GM20000 (cell line): ENCODE measurements at regions not wholly inside any gene's neighbourhood (a gene's known extent, or its start where the extent isn't known, plus 50 kb on each side); places are given as distances from the start of the nearest gene placed in this dataset.

Experiments
- DNase-seq: peaks from one replicate; pipeline ENCODE4 v3.0.0; 2012; ENCODE audit warnings: low spot score
- CTCF ChIP-seq: IDR thresholded peaks from 2 replicates; pipeline ENCODE4 v1.5.1; 2012; ENCODE audit warnings: mild to moderate bottlenecking, control low read depth; ENCODE audit errors: extremely low read depth, missing control alignments

DNA sequence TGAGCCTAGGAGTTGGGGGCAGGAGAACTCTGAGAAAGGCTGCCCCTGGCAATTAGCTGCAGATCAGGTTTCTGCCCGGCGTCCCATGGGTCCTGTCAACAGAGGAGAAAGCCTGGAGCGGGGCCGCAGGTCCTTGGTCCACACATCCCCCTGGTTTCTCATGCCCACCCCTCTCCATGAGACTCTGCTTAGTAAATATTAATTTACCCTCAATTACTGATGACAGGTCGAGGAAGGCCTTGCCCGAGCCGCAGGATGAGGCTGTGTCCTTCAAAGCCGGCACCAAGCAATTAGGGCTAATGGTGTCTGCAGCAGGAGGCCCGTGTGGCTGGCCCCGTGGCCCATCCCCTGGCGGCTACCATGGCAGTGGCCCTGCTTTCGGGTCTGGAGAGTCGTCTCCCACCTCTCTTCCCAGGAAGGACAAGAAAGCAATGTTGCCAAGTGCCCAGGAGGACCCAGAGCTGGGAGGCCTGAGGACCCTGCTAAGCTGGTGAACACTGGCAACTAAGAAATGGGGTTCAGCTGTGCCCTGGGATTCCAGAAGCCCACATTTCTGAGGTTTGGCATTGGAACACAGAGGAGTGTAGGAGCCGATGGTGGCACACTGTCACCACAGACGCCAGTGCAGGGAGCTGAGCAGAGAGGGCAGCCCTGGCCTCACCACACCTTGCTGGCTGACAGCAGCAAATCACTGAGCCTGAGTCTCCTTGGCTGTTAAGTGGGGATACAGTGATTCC lies 114.6 kb downstream of the CPZ start:
- DNase-seq: no peak

GRCh38 chr4:8706216-8707044 lies 113.9 kb downstream of the CPZ start:
- DNase-seq: no peak

More for the DNA sequence above, 114.6 kb downstream of the CPZ start:
- TF ChIP-seq CTCF: no peak

DNA sequence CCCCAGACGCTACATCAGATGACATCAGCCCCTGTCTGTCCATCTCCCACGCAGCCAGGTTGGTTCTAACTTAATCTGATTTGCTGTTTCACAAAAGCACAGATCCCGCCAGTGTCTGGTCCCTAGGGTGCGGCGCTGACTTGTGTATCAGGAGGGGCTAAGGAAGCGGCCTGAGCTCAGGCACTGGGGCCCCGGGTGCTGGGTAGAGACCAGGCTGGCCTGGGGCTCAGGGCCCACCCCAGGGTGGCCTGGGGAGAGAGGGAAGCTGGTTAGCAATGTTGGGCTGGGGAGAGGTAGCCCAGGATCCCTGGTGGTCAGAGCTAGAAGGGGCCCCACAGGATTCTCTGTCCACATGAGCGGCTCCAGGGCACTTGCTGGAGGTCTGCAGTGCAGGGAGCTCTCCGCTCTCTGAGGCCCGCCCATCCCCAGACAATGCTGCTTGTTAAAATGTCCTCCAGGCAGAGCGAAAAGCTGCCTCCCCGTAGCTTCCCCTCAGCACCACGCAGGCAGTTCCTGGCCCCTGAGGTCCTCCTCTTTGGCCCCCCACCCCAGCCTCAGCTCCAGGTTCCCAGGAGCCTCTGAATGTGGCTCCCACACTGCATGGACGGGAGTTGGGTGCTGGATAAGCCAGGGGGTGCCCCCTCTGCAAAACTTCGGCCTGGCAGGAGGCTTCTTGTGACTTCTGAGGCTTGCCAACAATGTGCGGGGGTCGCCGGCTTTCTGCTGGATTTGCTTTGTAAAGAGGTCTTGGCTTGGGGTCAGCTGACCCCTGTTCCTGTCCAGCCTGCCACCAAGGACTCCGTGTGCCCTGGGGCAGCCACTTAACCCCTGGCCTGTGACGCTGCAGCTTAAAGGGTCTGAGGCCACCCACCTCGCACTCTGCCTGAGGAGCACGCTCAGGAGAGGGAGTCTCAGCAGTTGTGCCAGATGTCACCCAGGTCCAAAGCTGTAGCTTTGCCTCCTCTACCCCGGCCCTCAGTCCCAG lies 112.9 kb downstream of the CPZ start:
- no peak for TF ChIP-seq CTCF
- no peak for DNase-seq

More at GRCh38 chr4:8706216-8707044, 113.9 kb downstream of the CPZ start:
- TF ChIP-seq CTCF: no peak

DNA sequence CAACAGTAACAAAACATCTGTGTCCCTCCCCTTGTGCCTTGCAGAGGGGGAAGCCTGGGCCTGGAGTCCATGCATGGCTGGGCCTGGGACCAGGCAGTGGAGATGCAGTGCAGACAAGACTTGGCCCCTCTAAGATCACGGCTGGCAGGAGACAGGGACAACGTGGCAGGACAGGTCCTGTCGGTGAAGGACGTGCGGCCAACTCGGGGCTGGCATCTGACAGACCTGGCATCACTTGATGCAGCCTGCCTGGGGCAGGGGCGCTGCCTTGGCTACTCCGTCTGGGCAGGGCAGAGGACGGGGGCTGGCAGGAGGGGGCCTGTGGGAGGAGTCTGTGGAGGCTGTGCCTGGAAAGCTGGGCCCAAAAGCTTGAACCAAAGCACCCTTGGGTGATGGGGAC lies 112.1 kb downstream of the CPZ start:
- DNase-seq: no peak
- TF ChIP-seq CTCF: no peak

DNA sequence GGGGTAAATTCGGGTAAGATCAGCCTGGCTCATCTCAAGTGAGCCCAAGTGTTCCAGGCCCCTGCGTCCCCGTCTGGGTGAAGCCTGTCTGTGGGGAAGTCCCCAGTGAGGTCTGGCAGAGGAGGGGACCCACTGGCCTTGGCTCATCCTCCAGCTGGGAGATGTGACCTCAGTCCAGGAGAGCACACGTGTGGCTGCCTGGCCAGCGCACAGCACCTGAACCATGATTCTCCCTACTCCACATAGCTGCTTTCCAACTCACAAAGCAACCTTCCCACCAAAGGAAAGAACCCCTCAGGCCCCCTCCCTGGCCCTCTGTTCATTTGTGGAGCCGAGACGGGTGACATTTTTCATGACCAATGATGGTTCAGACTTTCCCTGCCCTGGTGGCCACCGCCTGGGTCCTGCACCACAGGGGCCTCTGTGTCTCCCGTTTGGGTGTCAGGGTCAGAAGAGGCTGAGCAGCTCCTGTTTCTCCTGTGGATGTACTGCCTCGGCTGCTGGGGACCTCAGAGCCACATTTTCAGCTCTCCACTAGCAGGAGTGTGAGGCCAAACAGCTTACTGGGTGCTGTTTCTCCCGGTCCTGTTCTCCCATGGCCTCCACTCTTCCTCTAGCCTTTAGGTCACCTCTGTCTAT lies 111.4 kb downstream of the CPZ start:
- DNase-seq: no peak
- no peak for TF ChIP-seq CTCF

GRCh38 chr4:8703401-8703696 lies 110.8 kb downstream of the CPZ start:
- TF ChIP-seq CTCF: no peak
- DNase-seq: no peak
